ENCODE measurements at regions not wholly inside any gene's neighbourhood (a gene's known extent, or its start where the extent isn't known, plus 50 kb on each side); places are given as distances from the start of the nearest gene placed in this dataset.

GRCh38 chr10:120715171-120715570 lies 136.0 kb upstream of the WDR11 start:
- 48 to 59% methylated on average over 3 of the region's 3 CpGs for WGBS, 2 donors
- H3K9me3 ChIP-seq, result no peaks in the 10 kb centered on the region
- H3K4me1 ChIP-seq, result no peaks in the 10 kb centered on the region
- no peak for TF ChIP-seq POLR2A (IDR thresholded peaks at IDR 0.05)
- no peak for TF ChIP-seq CTCF (IDR thresholded peaks at IDR 0.05)
- no peak overlapping the region for H3K27ac ChIP-seq
- no peak overlapping the region for H3K4me3 ChIP-seq
- DNase-seq, result no peak
- intact Hi-C loops (cut with DNase I), result no loop called here
- no peaks in the 10 kb centered on the region for H3K27me3 ChIP-seq
- H3K36me3 ChIP-seq, result no peaks in the 10 kb centered on the region

- Histone ChIP-seq H3K27ac (no peak overlapping the region), H3K9me3 (no peaks in the 10 kb centered on the region), H3K27me3 (peaks cover 0 to 4% (median 0%) of the 10 kb centered on the region in 4 donors), H3K36me3 (no peaks in the 10 kb centered on the region), H3K4me3 (no peak overlapping the region), H3K4me1 (no peaks in the 10 kb centered on the region)
- no peak for DNase-seq
- no peak for TF ChIP-seq POLR2A (IDR thresholded peaks at IDR 0.05)
- intact Hi-C loops (cut with DNase I), result no loop called here
Observed at GRCh38 chr10:120719333-120719732, 131.8 kb upstream of the WDR11 start.

- no peaks in the 10 kb centered on the region for H3K27me3 ChIP-seq
- H3K36me3 ChIP-seq, result no peaks in the 10 kb centered on the region
- no peaks in the 10 kb centered on the region for H3K9me3 ChIP-seq
- intact Hi-C loops (cut with DNase I), result no loop called here
- WGBS, 2 donors, result 27 to 29% methylated on average over 2 of the region's 2 CpGs
- TF ChIP-seq POLR2A (IDR thresholded peaks at IDR 0.05), result no peak
- no peak for TF ChIP-seq CTCF (IDR thresholded peaks at IDR 0.05)
- DNase-seq, result no peak
- H3K27ac ChIP-seq, result no peak overlapping the region
- no peak overlapping the region for H3K4me3 ChIP-seq
- H3K4me1 ChIP-seq, result no peaks in the 10 kb centered on the region
Observed at GRCh38 chr10:120727001-120727400, 124.2 kb upstream of the WDR11 start.

- H3K4me3 ChIP-seq, result no peak overlapping the region
- TF ChIP-seq POLR2A (IDR thresholded peaks at IDR 0.05), result no peak
- no peak for TF ChIP-seq CTCF (IDR thresholded peaks at IDR 0.05)
- DNase-seq, result no peak
- no peaks in the 10 kb centered on the region for H3K4me1 ChIP-seq
- no peak overlapping the region for H3K27ac ChIP-seq
- H3K36me3 ChIP-seq, result no peaks in the 10 kb centered on the region
- 43 to 72% methylated on average over 1 of the region's 1 CpG for WGBS, 2 donors
- H3K27me3 ChIP-seq, result no peaks in the 10 kb centered on the region
- H3K9me3 ChIP-seq, result no peaks in the 10 kb centered on the region
- intact Hi-C loops (cut with DNase I), result no loop called here
Observed at GRCh38 chr10:120729547-120729946, 121.6 kb upstream of the WDR11 start.

- DNase-seq, result no peak
- intact Hi-C loops (cut with DNase I), result loop anchor here (10.0 kb wide), 1 partner anchor 307 kb away; no protein-coding TSS in a partner anchor
- Histone ChIP-seq H3K36me3 (no peaks in the 10 kb centered on the region), H3K27me3 (no peaks in the 10 kb centered on the region), H3K4me3 (no peak overlapping the region), H3K4me1 (no peaks in the 10 kb centered on the region), H3K27ac (no peak overlapping the region), H3K9me3 (no peaks in the 10 kb centered on the region)
- 29 to 58% methylated on average over 1 of the region's 1 CpG for WGBS, 2 donors
- TF ChIP-seq POLR2A (IDR thresholded peaks at IDR 0.05) (no peak), CTCF (IDR thresholded peaks at IDR 0.05) (no peak)
Observed at GRCh38 chr10:120732067-120732466, 119.1 kb upstream of the WDR11 start.

- WGBS, 2 donors, result 43 to 68% methylated on average over 4 of the region's 4 CpGs
- intact Hi-C loops (cut with DNase I), result loop anchor here (10.0 kb wide), 1 partner anchor 308 kb away; no protein-coding TSS in a partner anchor
- peak overlapping the region in 1 of 4 donors; percentile 34 for H3K27ac ChIP-seq
- H3K4me3 ChIP-seq, result no peak overlapping the region
- no peaks in the 10 kb centered on the region for H3K9me3 ChIP-seq
- H3K36me3 ChIP-seq, result no peaks in the 10 kb centered on the region
- no peaks in the 10 kb centered on the region for H3K27me3 ChIP-seq
- no peaks in the 10 kb centered on the region for H3K4me1 ChIP-seq
- DNase-seq, result no peak
- TF ChIP-seq POLR2A (IDR thresholded peaks at IDR 0.05), result no peak
- no peak for TF ChIP-seq CTCF (IDR thresholded peaks at IDR 0.05)
Observed at GRCh38 chr10:120732643-120733313, 118.4 kb upstream of the WDR11 start.

Data from esophagus squamous epithelium (tissue), 5 donors.